GM12878 (cell line): ENCODE measurements at regions not wholly inside any gene's neighbourhood (a gene's known extent, or its start where the extent isn't known, plus 50 kb on each side); places are given as distances from the start of the nearest gene placed in this dataset.

Source experiments
- ATAC-seq: fragments of 200-7000 bp; cut with Tn5 transposase; 3 replicates; pipeline ENCODE4 v1.9.1; 2020; ENCODE audit warnings: mild to moderate bottlenecking, moderate library complexity
- BruUV-seq: library from RNA; stranded (reverse); fragments of 400-500 nt; replicated peaks from 2 replicates; lab custom pipeline; 2021; lab: Mats Ljungman, UMichigan
- CTCF ChIA-PET: fragments of 300-600 bp; sonication (Branson Sonifier 250); formaldehyde crosslinking; extraction: SDS; loops from one replicate; lab custom pipeline; 2021; ENCODE audit warnings: inconsistent platforms; lab: Yijun Ruan, JAX
- POLR2A ChIA-PET: fragments of 350-600 bp; formaldehyde crosslinking; extraction: SDS; loops from one replicate; lab custom pipeline; 2021; ENCODE audit warnings: inconsistent platforms; lab: Charles Lee
- RAD21 ChIA-PET: fragments of 300-600 bp; sonication (Branson Sonifier 250); formaldehyde crosslinking; loops from one replicate; lab custom pipeline; 2023; ENCODE audit warnings: antibody characterized with exemption; ENCODE audit not compliant: unreplicated experiment; lab: Charles Lee
- SMC1A ChIA-PET: fragments of 300-600 bp; sonication (Branson Sonifier 250); formaldehyde crosslinking; loops from one replicate; lab custom pipeline; 2023; ENCODE audit not compliant: unreplicated experiment, uncharacterized antibody; lab: Charles Lee
- DNase-seq: peaks from one replicate; pipeline ENCODE4 v3.0.0-alpha.2; 2011; ENCODE audit warnings: low read depth, low spot score
- FAIRE-seq: peaks from 3 replicates; lab custom pipeline; 2011; peaks lifted over from hg19 to GRCh38; lab: Jason Lieb, UNC
- H2AFZ ChIP-seq: 2 replicates; pipeline ENCODE4 v1.6.0; 2011; ENCODE audit warnings: low read depth, low read length, control low read depth; ENCODE audit not compliant: control insufficient read depth
- H3K27ac ChIP-seq: 2 replicates; pipeline ENCODE4 v1.5.1; 2011; ENCODE audit warnings: control low read depth; ENCODE audit not compliant: control insufficient read depth, insufficient read depth
- H3K27me3 ChIP-seq, 2 experiments: replicated peaks in 1 of 2; 2 replicates each; pipeline versions ENCODE4 v1.6.0 to v1.6.1; 2011; ENCODE audit warnings: low read length in 1 of 2; ENCODE audit not compliant: control insufficient read depth in 2 of 2, insufficient read depth in 2 of 2
- H3K36me3 ChIP-seq, 2 experiments: 2 replicates each; pipeline ENCODE4 v1.5.1; 2011; ENCODE audit warnings: low read length in 1 of 2; ENCODE audit not compliant: control insufficient read depth in 2 of 2, insufficient read depth in 2 of 2
- H3K4me1 ChIP-seq: 2 replicates; pipeline ENCODE4 v1.6.1; 2011; ENCODE audit warnings: mild to moderate bottlenecking, low read length, moderate library complexity, mixed read lengths; ENCODE audit not compliant: control insufficient read depth, insufficient read depth
- H3K4me2 ChIP-seq: 2 replicates; pipeline ENCODE4 v1.6.0; 2011; ENCODE audit warnings: control low read depth; ENCODE audit not compliant: control insufficient read depth, insufficient read depth
- H3K4me3 ChIP-seq: fragments of 200-600 bp; sonication (generic); 2 replicates; pipeline ENCODE4 v1.5.1; 2016
- H3K79me2 ChIP-seq: 2 replicates; pipeline ENCODE4 v1.6.0; 2011; ENCODE audit warnings: low read length; ENCODE audit not compliant: control insufficient read depth, insufficient read depth
- H3K9ac ChIP-seq: 2 replicates; pipeline ENCODE4 v1.8.0; 2011; ENCODE audit warnings: low read length, control low read depth, mixed read lengths; ENCODE audit not compliant: control insufficient read depth, insufficient read depth
- H3K9me3 ChIP-seq: replicated peaks from 3 replicates; pipeline ENCODE4 v1.5.1; 2011; ENCODE audit warnings: mild to moderate bottlenecking, low read length; ENCODE audit not compliant: control insufficient read depth, insufficient read depth
- H4K20me1 ChIP-seq: 2 replicates; pipeline ENCODE4 v1.6.0; 2011; ENCODE audit not compliant: control insufficient read depth, insufficient read depth
- BACH1 ChIP-seq: fragments of 450-650 bp; IDR thresholded peaks from 2 replicates; pipeline ENCODE4 v1.6.1; 2017; ENCODE audit warnings: mild to moderate bottlenecking, borderline replicate concordance
- EP300 ChIP-seq, 2 experiments: fragments of 150-350 bp in 1 of 2; IDR thresholded peaks; 2 replicates each; pipeline ENCODE4 v1.6.1; 2011 to 2012; ENCODE audit warnings: low read depth in 2 of 2, low read length in 2 of 2, borderline replicate concordance in 1 of 2, improper control_type of control experiment in 1 of 2, inconsistent platforms in 1 of 2; ENCODE audit not compliant: control insufficient read depth in 1 of 2
- EZH2 ChIP-seq: IDR thresholded peaks from 2 replicates; pipeline ENCODE4 v1.6.1; 2012; ENCODE audit warnings: low read depth, mild to moderate bottlenecking, control low read depth, inconsistent platforms, low read length, borderline replicate concordance; ENCODE audit not compliant: control insufficient read depth
- IKZF2 ChIP-seq, 2 experiments: fragments of 450-650 bp; IDR thresholded peaks; 2 replicates each; pipeline ENCODE4 v1.6.1; 2017; ENCODE audit warnings: mild to moderate bottlenecking in 2 of 2, moderate library complexity in 2 of 2
- JUND ChIP-seq: IDR thresholded peaks from 2 replicates; pipeline ENCODE4 v1.6.1; 2012; ENCODE audit warnings: low read depth, mild to moderate bottlenecking, low read length, improper control_type of control experiment, moderate library complexity
- MEF2A ChIP-seq: IDR thresholded peaks from 2 replicates; pipeline ENCODE4 v1.6.1; 2011; ENCODE audit warnings: low read depth, mild to moderate bottlenecking, low read length, moderate library complexity; ENCODE audit not compliant: insufficient read depth
- RUNX3 ChIP-seq: IDR thresholded peaks from 2 replicates; pipeline ENCODE4 v1.6.1; 2012; ENCODE audit warnings: low read length, inconsistent platforms
- SIN3A ChIP-seq: IDR thresholded peaks from 2 replicates; pipeline ENCODE4 v1.6.1; 2012; ENCODE audit warnings: low read depth, low read length, improper control_type of control experiment
- SP1 ChIP-seq: IDR thresholded peaks from one replicate; pipeline ENCODE4 v1.6.1; 2011; ENCODE audit warnings: low read depth, low read length
- SRF ChIP-seq, 2 experiments: IDR thresholded peaks; 2 replicates each; pipeline ENCODE4 v1.6.1; 2011; ENCODE audit warnings: low read depth in 2 of 2, low read length in 2 of 2, mild to moderate bottlenecking in 1 of 2, moderate library complexity in 1 of 2
- SUZ12 ChIP-seq: fragments of 200-600 bp; sonication (generic); IDR thresholded peaks from one replicate; pipeline ENCODE4 v1.6.1; 2018; ENCODE audit warnings: antibody characterized with exemption, mild to moderate bottlenecking; ENCODE audit not compliant: unreplicated experiment
- WRNIP1 ChIP-seq: IDR thresholded peaks from 2 replicates; pipeline ENCODE4 v1.6.1; 2011; ENCODE audit warnings: low read depth, low read length, improper control_type of control experiment, borderline replicate concordance
- ZBED1 ChIP-seq: IDR thresholded peaks from 2 replicates; pipeline ENCODE4 v1.6.1; 2016; ENCODE audit warnings: borderline replicate concordance
- ZNF274 ChIP-seq: IDR thresholded peaks from one replicate; pipeline ENCODE4 v1.8.0; 2011; ENCODE audit not compliant: insufficient read length, insufficient read depth
- ZNF622 ChIP-seq: fragments of 450-650 bp; IDR thresholded peaks from 2 replicates; pipeline ENCODE4 v1.6.1; 2017; ENCODE audit warnings: mild to moderate bottlenecking, inconsistent platforms
- WGBS: methylation state at CpG from one replicate; pipeline ENCODE4 v1.1.6; 2016; ENCODE audit warnings: low lambda C conversion rate; ENCODE audit not compliant: insufficient replicate concordance, insufficient coverage; ENCODE audit errors: missing lambda C conversion rate; 5-methylcytosine and 5-hydroxymethylcytosine counted together
- in situ Hi-C: fragments of 300-500 bp; cut with MboI; formaldehyde crosslinking; loops from 9 replicates; pipeline ENCODE4 v1.14.3; 2018; ENCODE audit warnings: mixed read lengths
- intact Hi-C: fragments of 100-400 bp; cut with micrococcal nuclease; formaldehyde crosslinking; loops from one replicate; pipeline ENCODE4 v1.14.2; 2022; ENCODE audit not compliant: unreplicated experiment
- TF ChIP-seq, protein P1 (sequence below): fragments of 450-650 bp; IDR thresholded peaks from 2 replicates; pipeline ENCODE4 v1.6.1; 2017; ENCODE audit warnings: mild to moderate bottlenecking, moderate library complexity
- TF ChIP-seq, protein P2 (sequence below): fragments of 450-650 bp; IDR thresholded peaks from 2 replicates; pipeline ENCODE4 v1.6.1; 2014; ENCODE audit warnings: mild to moderate bottlenecking

DNA sequence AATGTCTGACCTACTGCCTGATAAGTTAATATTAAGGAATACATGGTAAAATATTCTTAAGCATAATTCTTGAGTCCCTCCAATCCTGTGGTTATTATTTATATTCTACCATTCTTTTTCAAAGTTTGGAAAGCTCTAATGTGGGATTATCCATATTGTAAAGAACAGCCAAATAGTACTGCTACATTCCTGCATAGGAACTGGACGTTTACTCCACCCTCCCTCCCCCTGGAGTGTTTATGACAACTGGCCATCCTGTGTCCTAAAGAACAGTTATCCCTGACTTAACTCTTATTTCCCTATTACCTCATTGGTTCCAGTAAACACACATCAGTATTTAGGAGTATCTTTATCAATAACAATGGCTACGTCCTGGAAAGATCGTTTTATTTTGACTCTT, 308.7 kb upstream of the TFAP2D start:
- no peaks in the 10 kb centered on the region for H3K79me2 ChIP-seq
- H3K9ac ChIP-seq, result no peak overlapping the region
- no peak for FAIRE-seq
- H3K4me3 ChIP-seq, result no peak overlapping the region
- TF ChIP-seq JUND, result no peak
- TF ChIP-seq ZNF274, result no peak
- TF ChIP-seq MEF2A, result no peak
- TF ChIP-seq ZNF622, result no peak
- TF ChIP-seq EP300 (IDR thresholded peaks at IDR 0.05; ENCODE audit: borderline replicate concordance in 1 of 2, control insufficient read depth in 1 of 2, low read depth in 2 of 2, low read length in 2 of 2), result no peak
- TF ChIP-seq SUZ12, result no peak
- no peak for TF ChIP-seq SP1
- TF ChIP-seq IKZF2 (IDR thresholded peaks at IDR 0.05), result no peak
- TF ChIP-seq, protein P1, sequence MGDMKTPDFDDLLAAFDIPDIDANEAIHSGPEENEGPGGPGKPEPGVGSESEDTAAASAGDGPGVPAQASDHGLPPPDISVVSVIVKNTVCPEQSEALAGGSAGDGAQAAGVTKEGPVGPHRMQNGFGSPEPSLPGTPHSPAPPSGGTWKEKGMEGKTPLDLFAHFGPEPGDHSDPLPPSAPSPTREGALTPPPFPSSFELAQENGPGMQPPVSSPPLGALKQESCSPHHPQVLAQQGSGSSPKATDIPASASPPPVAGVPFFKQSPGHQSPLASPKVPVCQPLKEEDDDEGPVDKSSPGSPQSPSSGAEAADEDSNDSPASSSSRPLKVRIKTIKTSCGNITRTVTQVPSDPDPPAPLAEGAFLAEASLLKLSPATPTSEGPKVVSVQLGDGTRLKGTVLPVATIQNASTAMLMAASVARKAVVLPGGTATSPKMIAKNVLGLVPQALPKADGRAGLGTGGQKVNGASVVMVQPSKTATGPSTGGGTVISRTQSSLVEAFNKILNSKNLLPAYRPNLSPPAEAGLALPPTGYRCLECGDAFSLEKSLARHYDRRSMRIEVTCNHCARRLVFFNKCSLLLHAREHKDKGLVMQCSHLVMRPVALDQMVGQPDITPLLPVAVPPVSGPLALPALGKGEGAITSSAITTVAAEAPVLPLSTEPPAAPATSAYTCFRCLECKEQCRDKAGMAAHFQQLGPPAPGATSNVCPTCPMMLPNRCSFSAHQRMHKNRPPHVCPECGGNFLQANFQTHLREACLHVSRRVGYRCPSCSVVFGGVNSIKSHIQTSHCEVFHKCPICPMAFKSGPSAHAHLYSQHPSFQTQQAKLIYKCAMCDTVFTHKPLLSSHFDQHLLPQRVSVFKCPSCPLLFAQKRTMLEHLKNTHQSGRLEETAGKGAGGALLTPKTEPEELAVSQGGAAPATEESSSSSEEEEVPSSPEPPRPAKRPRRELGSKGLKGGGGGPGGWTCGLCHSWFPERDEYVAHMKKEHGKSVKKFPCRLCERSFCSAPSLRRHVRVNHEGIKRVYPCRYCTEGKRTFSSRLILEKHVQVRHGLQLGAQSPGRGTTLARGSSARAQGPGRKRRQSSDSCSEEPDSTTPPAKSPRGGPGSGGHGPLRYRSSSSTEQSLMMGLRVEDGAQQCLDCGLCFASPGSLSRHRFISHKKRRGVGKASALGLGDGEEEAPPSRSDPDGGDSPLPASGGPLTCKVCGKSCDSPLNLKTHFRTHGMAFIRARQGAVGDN, result no peak
- no peak for TF ChIP-seq SIN3A
- TF ChIP-seq ZBED1, result no peak
- no peak for TF ChIP-seq SRF (IDR thresholded peaks at IDR 0.05; ENCODE audit: low read depth in 2 of 2, low read length in 2 of 2)
- no peak for TF ChIP-seq WRNIP1
- TF ChIP-seq BACH1, result no peak
- TF ChIP-seq RUNX3, result no peak
- TF ChIP-seq, protein P2, sequence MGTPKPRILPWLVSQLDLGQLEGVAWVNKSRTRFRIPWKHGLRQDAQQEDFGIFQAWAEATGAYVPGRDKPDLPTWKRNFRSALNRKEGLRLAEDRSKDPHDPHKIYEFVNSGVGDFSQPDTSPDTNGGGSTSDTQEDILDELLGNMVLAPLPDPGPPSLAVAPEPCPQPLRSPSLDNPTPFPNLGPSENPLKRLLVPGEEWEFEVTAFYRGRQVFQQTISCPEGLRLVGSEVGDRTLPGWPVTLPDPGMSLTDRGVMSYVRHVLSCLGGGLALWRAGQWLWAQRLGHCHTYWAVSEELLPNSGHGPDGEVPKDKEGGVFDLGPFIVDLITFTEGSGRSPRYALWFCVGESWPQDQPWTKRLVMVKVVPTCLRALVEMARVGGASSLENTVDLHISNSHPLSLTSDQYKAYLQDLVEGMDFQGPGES, result no peak
- TF ChIP-seq EZH2, result no peak
- H3K36me3 ChIP-seq, result no peaks in the 10 kb centered on the region
- DNase-seq, result no peak
- ChIA-PET POLR2A (no interaction called here), RAD21 (no interaction called here), CTCF (no interaction called here), SMC1A (no interaction called here)
- H3K27me3 ChIP-seq, result no peaks in the 10 kb centered on the region
- H3K9me3 ChIP-seq, result no peaks in the 10 kb centered on the region
- H4K20me1 ChIP-seq, result no peaks in the 10 kb centered on the region
- no peak overlapping the region for H3K27ac ChIP-seq
- no peak overlapping the region for H2AFZ ChIP-seq
- intact Hi-C loops, result no loop called here
- WGBS, result 21% methylated on average over 3 of the region's 3 CpGs
- in situ Hi-C loops, result no loop called here
- no peaks in the 10 kb centered on the region for H3K4me1 ChIP-seq
- no peak overlapping the region for H3K4me2 ChIP-seq
- BruUV-seq, result no TSS peak
- no peak for ATAC-seq
